WTC11 (cell line): ENCODE measurements at regions not wholly inside any gene's neighbourhood (a gene's known extent, or its start where the extent isn't known, plus 50 kb on each side); places are given as distances from the start of the nearest gene placed in this dataset.

Source experiments
- ATAC-seq: fragments of 200-7000 bp; cut with Tn5 transposase; 2 replicates; pipeline ENCODE4 v1.10.0; 2021; ENCODE audit warnings: mild to moderate bottlenecking, moderate library complexity
- CTCF ChIA-PET: fragments of 300-600 bp; sonication (Branson Sonifier 250); formaldehyde crosslinking; loops from one replicate; lab custom pipeline; 2021; ENCODE audit warnings: antibody characterized with exemption; lab: Charles Lee
- POLR2A ChIA-PET: fragments of 350-600 bp; sonication (Branson Sonifier 250); formaldehyde crosslinking; loops from one replicate; lab custom pipeline; 2021; ENCODE audit warnings: antibody characterized with exemption; lab: Charles Lee
- DNase-seq: peaks from one replicate; pipeline ENCODE4 v3.0.0; 2021; ENCODE audit warnings: low spot score
- H3K27ac Mint-ChIP-seq: 2 replicates; pipeline ENCODE4 v1.8.0; 2021; ENCODE audit warnings: mixed read lengths
- H3K27me3 Mint-ChIP-seq: 2 replicates; pipeline ENCODE4 v1.8.0; 2021; ENCODE audit warnings: low read depth, mild to moderate bottlenecking, moderate library complexity, mixed read lengths
- H3K36me3 Mint-ChIP-seq: 2 replicates; pipeline ENCODE4 v1.8.0; 2021; ENCODE audit warnings: mixed read lengths
- H3K4me1 Mint-ChIP-seq: 2 replicates; pipeline ENCODE4 v1.8.0; 2022; ENCODE audit warnings: mixed read lengths
- H3K4me3 Mint-ChIP-seq: 2 replicates; pipeline ENCODE4 v1.8.0; 2021; ENCODE audit warnings: mild to moderate bottlenecking, moderate library complexity, mixed read lengths
- H3K9me3 Mint-ChIP-seq: 2 replicates; pipeline ENCODE4 v1.8.0; 2021; ENCODE audit warnings: mixed read lengths
- AFF4 ChIP-seq: sonication (generic); formaldehyde crosslinking; IDR thresholded peaks from 2 replicates; pipeline ENCODE4 v1.8.1; 2023; ENCODE audit warnings: mild to moderate bottlenecking, missing genetic modification reagents, borderline replicate concordance
- E2F1 ChIP-seq: sonication (generic); formaldehyde crosslinking; IDR thresholded peaks from 2 replicates; pipeline ENCODE4 v1.8.0; 2022; ENCODE audit warnings: mild to moderate bottlenecking, missing genetic modification reagents
- E2F4 ChIP-seq: sonication (generic); formaldehyde crosslinking; IDR thresholded peaks from 2 replicates; pipeline ENCODE4 v1.8.1; 2022; ENCODE audit warnings: low read depth, mild to moderate bottlenecking, moderate library complexity, missing genetic modification reagents, borderline replicate concordance
- FOXJ3 ChIP-seq: sonication (generic); formaldehyde crosslinking; IDR thresholded peaks from 2 replicates; pipeline ENCODE4 v1.9.0; 2021; ENCODE audit warnings: missing genetic modification reagents, mild to moderate bottlenecking, borderline replicate concordance
- JAZF1 ChIP-seq: fragments of 250-450 bp; sonication (Bioruptor Pico); IDR thresholded peaks from 2 replicates; pipeline ENCODE4 v1.9.0; 2021; ENCODE audit warnings: moderate library complexity, mild to moderate bottlenecking, inconsistent platforms
- SMAD4 ChIP-seq: sonication (generic); formaldehyde crosslinking; IDR thresholded peaks from 2 replicates; pipeline ENCODE4 v1.8.0; 2022; ENCODE audit warnings: mild to moderate bottlenecking, missing genetic modification reagents
- SOX15 ChIP-seq: fragments of 250-450 bp; sonication (Bioruptor Pico); IDR thresholded peaks from 2 replicates; pipeline ENCODE4 v1.9.0; 2021; ENCODE audit warnings: mild to moderate bottlenecking
- SP1 ChIP-seq: sonication (generic); formaldehyde crosslinking; conservative IDR thresholded peaks from 2 replicates; pipeline ENCODE4 v1.8.1; 2022; ENCODE audit warnings: missing genetic modification reagents
- TEAD1 ChIP-seq: sonication (generic); formaldehyde crosslinking; IDR thresholded peaks from 2 replicates; pipeline ENCODE4 v1.8.0; 2022; ENCODE audit warnings: mild to moderate bottlenecking, missing genetic modification reagents
- ZNF317 ChIP-seq: sonication (generic); formaldehyde crosslinking; IDR thresholded peaks from 2 replicates; pipeline ENCODE4 v1.8.1; 2023; ENCODE audit warnings: low read depth, mild to moderate bottlenecking, moderate library complexity, missing genetic modification reagents, borderline replicate concordance
- ZNF396 ChIP-seq: fragments of 250-450 bp; sonication (Bioruptor Pico); IDR thresholded peaks from 2 replicates; pipeline ENCODE4 v1.8.0; 2021; ENCODE audit warnings: mild to moderate bottlenecking, moderate library complexity, borderline replicate concordance
- TF ChIP-seq, protein P1 (sequence below): fragments of 250-450 bp; sonication (Bioruptor Pico); IDR thresholded peaks from 2 replicates; pipeline ENCODE4 v1.9.0; 2021; ENCODE audit warnings: mild to moderate bottlenecking
- TF ChIP-seq, protein P2 (sequence below): sonication (generic); formaldehyde crosslinking; IDR thresholded peaks from 2 replicates; pipeline ENCODE4 v1.8.0; 2023; ENCODE audit warnings: missing genetic modification reagents
- TF ChIP-seq, protein P3 (sequence below): fragments of 250-450 bp; sonication (Bioruptor Pico); IDR thresholded peaks from 2 replicates; pipeline ENCODE4 v2.1.2; 2022; ENCODE audit warnings: mild to moderate bottlenecking, moderate library complexity
- TF ChIP-seq, protein P4 (sequence below): sonication (generic); formaldehyde crosslinking; IDR thresholded peaks from 2 replicates; pipeline ENCODE4 v1.8.1; 2022; ENCODE audit warnings: mild to moderate bottlenecking, missing genetic modification reagents, moderate library complexity, borderline replicate concordance

DNA sequence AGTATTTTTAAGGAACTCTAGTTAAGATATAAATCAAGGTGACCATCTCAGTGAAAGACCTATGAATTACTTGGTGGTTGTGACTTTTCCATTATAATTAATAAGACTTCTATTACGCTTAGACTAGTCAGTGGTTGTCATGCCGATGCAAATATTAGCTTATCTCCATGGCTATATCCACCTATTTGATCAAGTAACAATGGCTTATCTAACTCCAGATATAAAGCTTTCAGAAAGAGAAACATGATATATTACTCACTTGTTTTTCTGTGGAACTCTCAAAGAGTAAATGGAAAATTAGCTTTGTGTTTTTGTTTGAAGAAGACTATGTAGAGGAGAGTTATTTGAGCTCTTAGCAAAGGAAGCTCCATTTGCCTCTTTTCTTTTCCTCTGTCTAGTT lies 323.8 kb upstream of the DCN start (continued):
- TF ChIP-seq, protein P1, sequence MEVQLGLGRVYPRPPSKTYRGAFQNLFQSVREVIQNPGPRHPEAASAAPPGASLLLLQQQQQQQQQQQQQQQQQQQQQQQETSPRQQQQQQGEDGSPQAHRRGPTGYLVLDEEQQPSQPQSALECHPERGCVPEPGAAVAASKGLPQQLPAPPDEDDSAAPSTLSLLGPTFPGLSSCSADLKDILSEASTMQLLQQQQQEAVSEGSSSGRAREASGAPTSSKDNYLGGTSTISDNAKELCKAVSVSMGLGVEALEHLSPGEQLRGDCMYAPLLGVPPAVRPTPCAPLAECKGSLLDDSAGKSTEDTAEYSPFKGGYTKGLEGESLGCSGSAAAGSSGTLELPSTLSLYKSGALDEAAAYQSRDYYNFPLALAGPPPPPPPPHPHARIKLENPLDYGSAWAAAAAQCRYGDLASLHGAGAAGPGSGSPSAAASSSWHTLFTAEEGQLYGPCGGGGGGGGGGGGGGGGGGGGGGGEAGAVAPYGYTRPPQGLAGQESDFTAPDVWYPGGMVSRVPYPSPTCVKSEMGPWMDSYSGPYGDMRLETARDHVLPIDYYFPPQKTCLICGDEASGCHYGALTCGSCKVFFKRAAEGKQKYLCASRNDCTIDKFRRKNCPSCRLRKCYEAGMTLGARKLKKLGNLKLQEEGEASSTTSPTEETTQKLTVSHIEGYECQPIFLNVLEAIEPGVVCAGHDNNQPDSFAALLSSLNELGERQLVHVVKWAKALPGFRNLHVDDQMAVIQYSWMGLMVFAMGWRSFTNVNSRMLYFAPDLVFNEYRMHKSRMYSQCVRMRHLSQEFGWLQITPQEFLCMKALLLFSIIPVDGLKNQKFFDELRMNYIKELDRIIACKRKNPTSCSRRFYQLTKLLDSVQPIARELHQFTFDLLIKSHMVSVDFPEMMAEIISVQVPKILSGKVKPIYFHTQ (CRISPR knock-in tag): no peak

GRCh38 chr12:91505006-91505405 lies 322.4 kb upstream of the DCN start:
- DNase-seq (no peak), ATAC-seq (no peak)
- POLR2A ChIA-PET: no interaction called here
- Mint-ChIP-seq H3K27ac (no peak overlapping the region), H3K27me3 (no peaks in the 10 kb centered on the region; the same call in 1 of the 2 replicates), H3K36me3 (no peaks in the 10 kb centered on the region; the same call in 1 of the 2 replicates), H3K9me3 (peaks cover 11% of the 10 kb centered on the region), H3K4me3 (no peak overlapping the region), H3K4me1 (peaks cover 1% of the 10 kb centered on the region; the same call in 1 of the 2 replicates)
- CTCF ChIA-PET: no interaction called here
- TF ChIP-seq, protein P2, sequence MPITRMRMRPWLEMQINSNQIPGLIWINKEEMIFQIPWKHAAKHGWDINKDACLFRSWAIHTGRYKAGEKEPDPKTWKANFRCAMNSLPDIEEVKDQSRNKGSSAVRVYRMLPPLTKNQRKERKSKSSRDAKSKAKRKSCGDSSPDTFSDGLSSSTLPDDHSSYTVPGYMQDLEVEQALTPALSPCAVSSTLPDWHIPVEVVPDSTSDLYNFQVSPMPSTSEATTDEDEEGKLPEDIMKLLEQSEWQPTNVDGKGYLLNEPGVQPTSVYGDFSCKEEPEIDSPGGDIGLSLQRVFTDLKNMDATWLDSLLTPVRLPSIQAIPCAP (CRISPR knock-in tag): no peak
- no peak for TF ChIP-seq ZNF317 (CRISPR knock-in tag)
- no peak for TF ChIP-seq E2F1 (CRISPR knock-in tag)
- TF ChIP-seq, protein P1 (CRISPR knock-in tag): no peak
- TF ChIP-seq SP1: no peak
- TF ChIP-seq, protein P3, sequence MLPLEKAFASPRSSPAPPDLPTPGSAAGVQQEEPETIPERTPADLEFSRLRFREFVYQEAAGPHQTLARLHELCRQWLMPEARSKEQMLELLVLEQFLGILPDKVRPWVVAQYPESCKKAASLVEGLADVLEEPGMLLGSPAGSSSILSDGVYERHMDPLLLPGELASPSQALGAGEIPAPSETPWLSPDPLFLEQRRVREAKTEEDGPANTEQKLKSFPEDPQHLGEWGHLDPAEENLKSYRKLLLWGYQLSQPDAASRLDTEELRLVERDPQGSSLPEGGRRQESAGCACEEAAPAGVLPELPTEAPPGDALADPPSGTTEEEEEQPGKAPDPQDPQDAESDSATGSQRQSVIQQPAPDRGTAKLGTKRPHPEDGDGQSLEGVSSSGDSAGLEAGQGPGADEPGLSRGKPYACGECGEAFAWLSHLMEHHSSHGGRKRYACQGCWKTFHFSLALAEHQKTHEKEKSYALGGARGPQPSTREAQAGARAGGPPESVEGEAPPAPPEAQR: no peak
- no peak for TF ChIP-seq JAZF1 (CRISPR knock-in tag)

DNA sequence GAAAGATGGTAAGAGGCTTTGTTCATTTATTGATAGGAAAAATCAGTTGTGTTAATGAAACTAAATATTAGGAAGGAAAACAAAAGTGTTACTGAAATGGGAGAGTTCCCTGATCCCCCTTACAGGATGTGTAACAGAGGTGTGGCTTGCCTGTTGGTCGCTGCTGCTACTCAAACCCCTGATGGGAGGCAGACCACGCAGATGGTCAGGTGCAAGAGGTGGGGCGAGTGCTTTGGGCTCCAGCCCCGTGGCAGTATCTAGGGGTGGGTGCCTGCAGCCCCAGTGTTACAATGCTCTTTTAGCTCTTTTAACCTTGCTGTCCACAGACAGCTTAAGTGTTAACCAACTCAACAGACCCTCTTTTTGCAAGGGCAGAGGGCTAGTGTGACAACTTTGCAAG lies 319.6 kb upstream of the DCN start:
- peak; percentile 70 for ATAC-seq
- Mint-ChIP-seq H3K4me3 (no peak overlapping the region), H3K27ac (no peak overlapping the region), H3K27me3 (no peaks in the 10 kb centered on the region; the same call in 1 of the 2 replicates), H3K9me3 (peaks cover 16% of the 10 kb centered on the region), H3K4me1 (no peaks in the 10 kb centered on the region), H3K36me3 (peaks cover 3% of the 10 kb centered on the region)
- ChIA-PET POLR2A (no interaction called here), CTCF (no interaction called here)
- DNase-seq: peak; percentile 11
- no peak for TF ChIP-seq SOX15 (CRISPR knock-in tag)
- no peak for TF ChIP-seq ZNF396
- no peak for TF ChIP-seq TEAD1 (CRISPR knock-in tag)
- no peak for TF ChIP-seq SMAD4 (CRISPR knock-in tag)
- TF ChIP-seq FOXJ3 (CRISPR knock-in tag): no peak
- TF ChIP-seq, protein P4, sequence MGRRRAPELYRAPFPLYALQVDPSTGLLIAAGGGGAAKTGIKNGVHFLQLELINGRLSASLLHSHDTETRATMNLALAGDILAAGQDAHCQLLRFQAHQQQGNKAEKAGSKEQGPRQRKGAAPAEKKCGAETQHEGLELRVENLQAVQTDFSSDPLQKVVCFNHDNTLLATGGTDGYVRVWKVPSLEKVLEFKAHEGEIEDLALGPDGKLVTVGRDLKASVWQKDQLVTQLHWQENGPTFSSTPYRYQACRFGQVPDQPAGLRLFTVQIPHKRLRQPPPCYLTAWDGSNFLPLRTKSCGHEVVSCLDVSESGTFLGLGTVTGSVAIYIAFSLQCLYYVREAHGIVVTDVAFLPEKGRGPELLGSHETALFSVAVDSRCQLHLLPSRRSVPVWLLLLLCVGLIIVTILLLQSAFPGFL: no peak
- no peak for TF ChIP-seq E2F1 (CRISPR knock-in tag)
- no peak for TF ChIP-seq E2F4 (CRISPR knock-in tag)
- no peak for TF ChIP-seq AFF4 (CRISPR knock-in tag)
